ENCODE measurements at regions not wholly inside any gene's neighbourhood (a gene's known extent, or its start where the extent isn't known, plus 50 kb on each side); places are given as distances from the start of the nearest gene placed in this dataset.

DNA sequence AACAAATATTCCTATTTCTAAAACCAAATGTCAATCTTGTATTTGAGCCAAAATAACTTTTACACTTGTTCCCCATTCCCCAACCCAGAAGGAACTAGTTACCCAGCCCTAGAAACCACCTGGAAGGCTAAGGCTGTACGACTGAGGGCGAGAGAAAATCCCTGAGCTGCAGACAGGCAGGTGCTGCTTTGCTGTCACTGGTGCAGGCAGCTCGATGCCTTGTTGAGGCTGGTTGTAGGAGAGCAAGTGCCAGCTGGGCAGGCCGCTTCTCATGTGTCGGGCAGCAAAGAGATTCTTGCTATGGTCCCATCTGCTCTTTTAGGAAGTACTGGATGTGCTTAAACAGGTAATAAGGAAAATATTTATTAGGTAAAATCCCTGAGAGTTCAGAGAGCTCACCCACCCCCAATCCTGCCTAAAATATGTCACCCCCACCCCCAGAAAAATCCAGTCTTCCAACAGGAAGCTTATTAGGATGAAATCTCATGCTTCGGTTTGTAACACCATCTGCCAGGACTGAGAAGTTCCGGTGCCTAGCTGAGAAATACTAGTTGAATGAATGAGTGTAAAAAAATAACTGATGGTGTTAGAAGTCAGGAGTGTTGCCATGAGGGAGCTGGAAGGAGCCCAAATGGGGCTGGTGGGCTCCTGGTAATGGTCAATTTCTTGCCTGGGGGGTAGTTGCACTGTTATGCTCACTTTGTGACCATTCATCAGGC is 91.1 kb upstream of the DMRT1 start:
- ATAC-seq (no peak), DNase-seq (ENCODE audit: low spot score) (no peak)
- peaks cover 9% of the 10 kb centered on the region; the same call in 2 of the 3 replicates for H3K36me3 Mint-ChIP-seq (ENCODE audit: low read depth)
- peaks cover 16% of the 10 kb centered on the region for H3K4me1 Mint-ChIP-seq
- H3K9me3 Mint-ChIP-seq, result no peaks in the 10 kb centered on the region; the same call in 1 of the 3 replicates
- peaks cover 7% of the 10 kb centered on the region for H3K27me3 Mint-ChIP-seq (ENCODE audit: insufficient read depth, low read depth, poor library complexity)
- H3K27ac Mint-ChIP-seq, result no peak overlapping the region
- Histone ChIP-seq H3K4me2 (no peak overlapping the region), H3K27me3 (ENCODE audit: insufficient read depth) (no peaks in the 10 kb centered on the region), H3K79me2 (replicated peaks; ENCODE audit: insufficient read depth) (no peaks in the 10 kb centered on the region), H3F3A (replicated peaks; ENCODE audit: low read depth) (no peaks in the 10 kb centered on the region), H4K20me1 (replicated peaks; ENCODE audit: insufficient read depth) (no peaks in the 10 kb centered on the region), H3K27ac (ENCODE audit: low read depth) (no peak overlapping the region), H3K36me3 (ENCODE audit: insufficient read depth) (no peaks in the 10 kb centered on the region), H3K4me3 (no peak overlapping the region), H3K9me2 (ENCODE audit: insufficient read depth) (no peaks in the 10 kb centered on the region), H3K4me1 (ENCODE audit: insufficient read depth) (peaks cover 6% of the 10 kb centered on the region), H2AFZ (no peak overlapping the region)
- H3K4me3 Mint-ChIP-seq, result no peak overlapping the region
- TF ChIP-seq JUNB (IDR thresholded peaks at IDR 0.05; ENCODE audit: unreplicated experiment), result no peak
- no peak for TF ChIP-seq NANOG (IDR thresholded peaks at IDR 0.05; ENCODE audit: borderline replicate concordance)
- TF ChIP-seq, protein P1, sequence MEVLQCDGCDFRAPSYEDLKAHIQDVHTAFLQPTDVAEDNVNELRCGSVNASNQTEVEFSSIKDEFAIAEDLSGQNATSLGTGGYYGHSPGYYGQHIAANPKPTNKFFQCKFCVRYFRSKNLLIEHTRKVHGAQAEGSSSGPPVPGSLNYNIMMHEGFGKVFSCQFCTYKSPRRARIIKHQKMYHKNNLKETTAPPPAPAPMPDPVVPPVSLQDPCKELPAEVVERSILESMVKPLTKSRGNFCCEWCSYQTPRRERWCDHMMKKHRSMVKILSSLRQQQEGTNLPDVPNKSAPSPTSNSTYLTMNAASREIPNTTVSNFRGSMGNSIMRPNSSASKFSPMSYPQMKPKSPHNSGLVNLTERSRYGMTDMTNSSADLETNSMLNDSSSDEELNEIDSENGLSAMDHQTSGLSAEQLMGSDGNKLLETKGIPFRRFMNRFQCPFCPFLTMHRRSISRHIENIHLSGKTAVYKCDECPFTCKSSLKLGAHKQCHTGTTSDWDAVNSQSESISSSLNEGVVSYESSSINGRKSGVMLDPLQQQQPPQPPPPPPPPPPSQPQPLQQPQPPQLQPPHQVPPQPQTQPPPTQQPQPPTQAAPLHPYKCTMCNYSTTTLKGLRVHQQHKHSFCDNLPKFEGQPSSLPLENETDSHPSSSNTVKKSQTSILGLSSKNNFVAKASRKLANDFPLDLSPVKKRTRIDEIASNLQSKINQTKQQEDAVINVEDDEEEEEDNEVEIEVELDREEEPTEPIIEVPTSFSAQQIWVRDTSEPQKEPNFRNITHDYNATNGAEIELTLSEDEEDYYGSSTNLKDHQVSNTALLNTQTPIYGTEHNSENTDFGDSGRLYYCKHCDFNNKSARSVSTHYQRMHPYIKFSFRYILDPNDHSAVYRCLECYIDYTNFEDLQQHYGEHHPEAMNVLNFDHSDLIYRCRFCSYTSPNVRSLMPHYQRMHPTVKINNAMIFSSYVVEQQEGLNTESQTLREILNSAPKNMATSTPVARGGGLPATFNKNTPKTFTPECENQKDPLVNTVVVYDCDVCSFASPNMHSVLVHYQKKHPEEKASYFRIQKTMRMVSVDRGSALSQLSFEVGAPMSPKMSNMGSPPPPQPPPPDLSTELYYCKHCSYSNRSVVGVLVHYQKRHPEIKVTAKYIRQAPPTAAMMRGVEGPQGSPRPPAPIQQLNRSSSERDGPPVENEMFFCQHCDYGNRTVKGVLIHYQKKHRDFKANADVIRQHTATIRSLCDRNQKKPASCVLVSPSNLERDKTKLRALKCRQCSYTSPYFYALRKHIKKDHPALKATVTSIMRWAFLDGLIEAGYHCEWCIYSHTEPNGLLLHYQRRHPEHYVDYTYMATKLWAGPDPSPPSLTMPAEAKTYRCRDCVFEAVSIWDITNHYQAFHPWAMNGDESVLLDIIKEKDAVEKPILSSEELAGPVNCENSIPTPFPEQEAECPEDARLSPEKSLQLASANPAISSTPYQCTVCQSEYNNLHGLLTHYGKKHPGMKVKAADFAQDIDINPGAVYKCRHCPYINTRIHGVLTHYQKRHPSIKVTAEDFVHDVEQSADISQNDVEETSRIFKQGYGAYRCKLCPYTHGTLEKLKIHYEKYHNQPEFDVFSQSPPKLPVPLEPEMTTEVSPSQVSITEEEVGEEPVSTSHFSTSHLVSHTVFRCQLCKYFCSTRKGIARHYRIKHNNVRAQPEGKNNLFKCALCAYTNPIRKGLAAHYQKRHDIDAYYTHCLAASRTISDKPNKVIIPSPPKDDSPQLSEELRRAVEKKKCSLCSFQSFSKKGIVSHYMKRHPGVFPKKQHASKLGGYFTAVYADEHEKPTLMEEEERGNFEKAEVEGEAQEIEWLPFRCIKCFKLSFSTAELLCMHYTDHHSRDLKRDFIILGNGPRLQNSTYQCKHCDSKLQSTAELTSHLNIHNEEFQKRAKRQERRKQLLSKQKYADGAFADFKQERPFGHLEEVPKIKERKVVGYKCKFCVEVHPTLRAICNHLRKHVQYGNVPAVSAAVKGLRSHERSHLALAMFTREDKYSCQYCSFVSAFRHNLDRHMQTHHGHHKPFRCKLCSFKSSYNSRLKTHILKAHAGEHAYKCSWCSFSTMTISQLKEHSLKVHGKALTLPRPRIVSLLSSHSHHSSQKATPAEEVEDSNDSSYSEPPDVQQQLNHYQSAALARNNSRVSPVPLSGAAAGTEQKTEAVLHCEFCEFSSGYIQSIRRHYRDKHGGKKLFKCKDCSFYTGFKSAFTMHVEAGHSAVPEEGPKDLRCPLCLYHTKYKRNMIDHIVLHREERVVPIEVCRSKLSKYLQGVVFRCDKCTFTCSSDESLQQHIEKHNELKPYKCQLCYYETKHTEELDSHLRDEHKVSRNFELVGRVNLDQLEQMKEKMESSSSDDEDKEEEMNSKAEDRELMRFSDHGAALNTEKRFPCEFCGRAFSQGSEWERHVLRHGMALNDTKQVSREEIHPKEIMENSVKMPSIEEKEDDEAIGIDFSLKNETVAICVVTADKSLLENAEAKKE (CRISPR knock-in tag; IDR thresholded peaks at IDR 0.05), result no peak
- no peak for TF ChIP-seq ZNF114 (CRISPR knock-in tag; IDR thresholded peaks at IDR 0.05)
- no peak for TF ChIP-seq STAT1 (IDR thresholded peaks at IDR 0.05; ENCODE audit: unreplicated experiment)
- TF ChIP-seq, protein P2, sequence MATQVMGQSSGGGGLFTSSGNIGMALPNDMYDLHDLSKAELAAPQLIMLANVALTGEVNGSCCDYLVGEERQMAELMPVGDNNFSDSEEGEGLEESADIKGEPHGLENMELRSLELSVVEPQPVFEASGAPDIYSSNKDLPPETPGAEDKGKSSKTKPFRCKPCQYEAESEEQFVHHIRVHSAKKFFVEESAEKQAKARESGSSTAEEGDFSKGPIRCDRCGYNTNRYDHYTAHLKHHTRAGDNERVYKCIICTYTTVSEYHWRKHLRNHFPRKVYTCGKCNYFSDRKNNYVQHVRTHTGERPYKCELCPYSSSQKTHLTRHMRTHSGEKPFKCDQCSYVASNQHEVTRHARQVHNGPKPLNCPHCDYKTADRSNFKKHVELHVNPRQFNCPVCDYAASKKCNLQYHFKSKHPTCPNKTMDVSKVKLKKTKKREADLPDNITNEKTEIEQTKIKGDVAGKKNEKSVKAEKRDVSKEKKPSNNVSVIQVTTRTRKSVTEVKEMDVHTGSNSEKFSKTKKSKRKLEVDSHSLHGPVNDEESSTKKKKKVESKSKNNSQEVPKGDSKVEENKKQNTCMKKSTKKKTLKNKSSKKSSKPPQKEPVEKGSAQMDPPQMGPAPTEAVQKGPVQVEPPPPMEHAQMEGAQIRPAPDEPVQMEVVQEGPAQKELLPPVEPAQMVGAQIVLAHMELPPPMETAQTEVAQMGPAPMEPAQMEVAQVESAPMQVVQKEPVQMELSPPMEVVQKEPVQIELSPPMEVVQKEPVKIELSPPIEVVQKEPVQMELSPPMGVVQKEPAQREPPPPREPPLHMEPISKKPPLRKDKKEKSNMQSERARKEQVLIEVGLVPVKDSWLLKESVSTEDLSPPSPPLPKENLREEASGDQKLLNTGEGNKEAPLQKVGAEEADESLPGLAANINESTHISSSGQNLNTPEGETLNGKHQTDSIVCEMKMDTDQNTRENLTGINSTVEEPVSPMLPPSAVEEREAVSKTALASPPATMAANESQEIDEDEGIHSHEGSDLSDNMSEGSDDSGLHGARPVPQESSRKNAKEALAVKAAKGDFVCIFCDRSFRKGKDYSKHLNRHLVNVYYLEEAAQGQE (IDR thresholded peaks at IDR 0.05; ENCODE audit: unreplicated experiment), result no peak
- no peak for TF ChIP-seq EZH2phosphoT487 (IDR thresholded peaks at IDR 0.05; ENCODE audit: unreplicated experiment)
- no peak for TF ChIP-seq ZNF331 (CRISPR knock-in tag; IDR thresholded peaks at IDR 0.05; ENCODE audit: low read depth)
- TF ChIP-seq CREB1 (CRISPR knock-in tag; IDR thresholded peaks at IDR 0.05; ENCODE audit: low read depth), result no peak
- no peak for TF ChIP-seq EZH2 (IDR thresholded peaks at IDR 0.05; ENCODE audit: low read depth, unreplicated experiment)
- TF ChIP-seq CTCF (conservative IDR thresholded peaks at IDR 0.05; ENCODE audit: low read depth in 2 of 2), result no peak
- TF ChIP-seq POLR2AphosphoS5 (IDR thresholded peaks at IDR 0.05; ENCODE audit: low read depth), result no peak
- TF ChIP-seq, protein P3, sequence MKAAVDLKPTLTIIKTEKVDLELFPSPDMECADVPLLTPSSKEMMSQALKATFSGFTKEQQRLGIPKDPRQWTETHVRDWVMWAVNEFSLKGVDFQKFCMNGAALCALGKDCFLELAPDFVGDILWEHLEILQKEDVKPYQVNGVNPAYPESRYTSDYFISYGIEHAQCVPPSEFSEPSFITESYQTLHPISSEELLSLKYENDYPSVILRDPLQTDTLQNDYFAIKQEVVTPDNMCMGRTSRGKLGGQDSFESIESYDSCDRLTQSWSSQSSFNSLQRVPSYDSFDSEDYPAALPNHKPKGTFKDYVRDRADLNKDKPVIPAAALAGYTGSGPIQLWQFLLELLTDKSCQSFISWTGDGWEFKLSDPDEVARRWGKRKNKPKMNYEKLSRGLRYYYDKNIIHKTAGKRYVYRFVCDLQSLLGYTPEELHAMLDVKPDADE (IDR thresholded peaks at IDR 0.05), result no peak

Data from GM23338 (cell line).